ENCODE measurements at regions not wholly inside any gene's neighbourhood (a gene's known extent, or its start where the extent isn't known, plus 50 kb on each side); places are given as distances from the start of the nearest gene placed in this dataset.
"Not testable (repeated sequence)": the region's sequence is repeated elsewhere in the genome, so short reads cannot be mapped to it uniquely, and the experiment has no call there.

DNA sequence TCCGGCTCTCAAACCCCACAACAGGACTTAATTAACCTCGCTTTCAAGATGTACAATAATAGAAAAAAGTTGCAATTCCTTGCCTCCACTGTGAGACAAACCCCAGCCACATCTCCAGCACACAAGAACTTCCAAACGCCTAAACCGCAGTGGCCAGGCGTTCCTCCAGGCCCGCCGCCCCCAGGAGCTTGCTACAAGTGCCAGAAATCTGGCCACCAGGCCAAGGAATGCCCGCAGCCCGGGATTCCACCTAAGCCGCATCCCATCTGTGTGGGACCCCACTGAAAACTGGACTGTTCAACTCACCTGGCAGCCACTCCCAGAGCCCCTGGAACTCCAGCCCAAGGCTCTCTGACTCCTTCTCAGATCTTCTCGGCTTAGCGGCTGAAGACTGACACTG lies 262.5 kb downstream of the SMARCA2 start:
- DNase-seq: not testable (repeated sequence)

DNA sequence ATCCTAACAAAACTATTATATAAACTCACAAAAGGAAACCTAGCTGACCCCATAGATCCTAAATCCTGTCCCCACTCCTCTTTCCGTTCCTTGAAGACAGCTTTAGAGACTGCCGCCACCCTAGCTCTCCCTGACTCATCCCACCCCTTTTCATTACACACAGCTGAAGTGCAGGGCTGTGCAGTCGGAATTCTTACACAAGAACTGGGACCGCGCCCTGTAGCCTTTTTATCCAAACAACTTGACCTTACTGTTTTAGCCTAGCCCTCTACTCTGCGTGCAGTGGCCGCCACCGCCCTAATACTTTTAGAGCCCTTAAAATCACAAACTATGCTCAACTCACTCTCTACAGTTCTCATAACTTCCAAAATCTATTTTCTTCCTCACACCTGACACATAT lies 264.0 kb downstream of the SMARCA2 start:
- DNase-seq: not testable (repeated sequence)

DNA sequence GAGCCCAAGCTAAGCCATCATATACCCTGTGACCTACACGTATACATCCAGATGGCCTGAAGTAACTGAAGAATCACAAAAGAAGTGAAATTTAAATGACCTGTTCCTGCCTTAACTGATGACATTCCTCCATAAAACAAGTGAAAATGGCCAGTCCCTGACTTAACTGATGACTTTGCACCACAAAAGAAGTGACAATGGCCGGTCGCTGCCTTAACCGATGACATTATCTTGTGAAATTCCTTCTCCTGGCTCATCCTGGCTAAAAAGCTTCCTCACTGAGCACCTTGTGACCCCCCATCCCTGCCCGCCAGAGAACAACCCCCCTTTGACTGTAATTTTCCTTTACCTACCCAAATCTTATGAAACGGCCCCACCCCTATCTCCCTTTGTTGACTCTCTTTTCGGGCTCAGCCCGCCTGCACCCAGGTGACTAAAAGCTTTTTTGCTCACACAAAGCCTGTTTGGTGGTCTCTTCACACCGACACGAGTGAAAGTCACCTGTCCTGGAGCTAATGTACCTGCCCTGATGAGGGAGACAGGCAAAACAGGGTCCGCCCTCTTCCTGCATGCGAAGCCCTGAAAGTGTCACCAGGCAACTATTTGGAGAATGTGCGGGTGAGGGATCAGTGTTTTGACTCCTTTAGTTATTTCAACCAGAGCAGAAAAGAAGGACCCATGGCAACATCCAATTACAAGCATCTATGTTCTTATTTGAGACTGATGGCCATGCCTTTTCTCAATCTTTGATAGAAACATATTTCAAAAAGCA lies 266.1 kb downstream of the SMARCA2 start:
- no peak for DNase-seq

DNA sequence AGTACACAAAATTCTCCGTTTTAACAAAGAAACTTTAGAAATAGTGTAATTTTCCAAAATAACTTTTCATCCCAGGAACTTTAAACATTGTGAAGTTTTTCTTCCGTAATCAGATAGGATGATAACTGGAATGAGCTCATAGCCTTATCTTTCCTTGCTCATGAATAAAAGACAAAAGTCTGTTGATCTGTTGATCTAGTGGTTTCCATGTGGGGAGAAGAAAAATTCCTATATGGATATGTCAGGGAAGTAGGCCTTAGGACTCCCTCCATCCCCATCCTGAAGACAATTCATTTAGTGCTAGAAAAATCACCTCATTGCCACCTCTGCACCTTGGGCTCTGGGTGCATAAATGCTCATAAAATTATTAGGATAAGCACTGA lies 266.6 kb downstream of the SMARCA2 start:
- DNase-seq: no peak

DNA sequence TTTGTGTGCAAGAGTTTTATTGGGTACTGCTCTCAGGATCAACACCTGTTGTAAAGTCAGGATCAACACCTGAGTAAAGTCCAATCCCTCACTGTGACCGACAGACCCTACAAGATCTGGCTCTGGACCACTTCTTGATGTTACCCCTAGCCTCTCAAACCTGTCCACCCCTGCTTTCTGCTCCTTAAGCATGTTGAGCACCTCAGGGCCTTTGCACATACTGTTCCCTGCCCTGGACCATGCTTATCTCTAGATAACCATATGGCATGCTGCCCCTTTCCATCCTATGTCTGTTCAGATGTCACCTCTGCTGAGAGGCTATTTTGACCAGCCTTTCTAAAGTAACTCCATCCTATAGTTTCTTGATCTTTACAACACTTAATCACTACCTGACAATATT lies 269.6 kb downstream of the SMARCA2 start:
- no peak for DNase-seq

DNA sequence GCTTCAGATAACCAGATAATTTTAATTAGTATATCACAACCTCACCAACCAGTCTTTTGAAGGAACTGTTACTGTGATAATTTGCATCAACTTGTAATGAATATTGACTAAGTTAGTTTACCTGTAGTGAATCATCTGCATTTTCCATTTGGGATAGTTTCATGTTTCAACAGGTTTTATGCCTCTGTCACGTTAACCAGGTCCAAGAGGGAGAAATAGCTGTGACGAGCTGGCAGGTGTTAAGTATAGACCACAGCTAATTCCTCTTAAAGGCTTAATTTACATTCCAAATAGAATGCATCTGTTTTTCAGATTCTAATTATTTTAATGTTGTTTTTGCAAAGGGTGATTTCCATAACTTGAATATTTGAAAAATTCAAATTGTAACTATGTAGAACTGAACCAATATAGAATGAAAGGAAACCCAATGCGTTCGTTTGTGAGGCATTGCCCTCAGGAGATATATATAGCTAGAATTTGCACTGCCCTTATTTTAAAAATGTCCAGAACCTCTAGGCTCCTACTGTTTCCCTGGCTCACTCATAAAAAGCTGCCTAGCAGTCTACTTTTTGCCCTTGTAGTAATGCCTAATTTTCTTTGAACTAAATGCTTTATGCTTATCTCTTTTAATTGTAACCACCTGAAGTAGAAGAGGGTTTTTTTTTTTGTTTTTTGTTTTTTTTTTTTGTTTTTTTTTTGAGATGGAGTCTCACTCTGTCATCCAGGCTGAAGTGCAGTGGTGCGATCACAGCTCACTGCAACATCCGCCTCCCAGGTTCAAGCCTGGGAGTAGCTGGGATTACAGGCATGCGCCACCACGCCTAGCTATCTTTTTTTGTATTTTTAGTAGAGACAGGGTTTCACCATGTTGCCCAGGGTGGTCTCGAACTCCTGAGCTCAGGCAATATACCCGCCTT lies 270.5 kb downstream of the SMARCA2 start:
- no peak for DNase-seq

DNA sequence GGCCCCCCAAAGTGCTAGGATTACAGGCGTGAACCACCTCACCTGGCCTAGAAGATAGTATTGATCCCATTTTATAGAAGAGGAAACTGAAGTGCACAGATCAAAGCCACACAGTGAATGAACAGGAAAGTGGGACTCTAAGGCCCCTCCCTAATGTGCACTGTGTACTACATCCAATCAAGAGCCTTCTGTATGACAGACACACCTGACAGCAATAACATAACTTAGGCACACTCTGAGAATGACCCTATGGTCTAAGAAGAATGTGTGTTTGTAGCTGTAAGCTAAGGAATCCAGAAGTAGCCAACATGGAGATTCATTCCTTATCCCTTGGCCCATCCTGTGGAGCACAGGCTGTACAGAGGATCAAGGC lies 271.2 kb downstream of the SMARCA2 start:
- no peak for DNase-seq

DNA sequence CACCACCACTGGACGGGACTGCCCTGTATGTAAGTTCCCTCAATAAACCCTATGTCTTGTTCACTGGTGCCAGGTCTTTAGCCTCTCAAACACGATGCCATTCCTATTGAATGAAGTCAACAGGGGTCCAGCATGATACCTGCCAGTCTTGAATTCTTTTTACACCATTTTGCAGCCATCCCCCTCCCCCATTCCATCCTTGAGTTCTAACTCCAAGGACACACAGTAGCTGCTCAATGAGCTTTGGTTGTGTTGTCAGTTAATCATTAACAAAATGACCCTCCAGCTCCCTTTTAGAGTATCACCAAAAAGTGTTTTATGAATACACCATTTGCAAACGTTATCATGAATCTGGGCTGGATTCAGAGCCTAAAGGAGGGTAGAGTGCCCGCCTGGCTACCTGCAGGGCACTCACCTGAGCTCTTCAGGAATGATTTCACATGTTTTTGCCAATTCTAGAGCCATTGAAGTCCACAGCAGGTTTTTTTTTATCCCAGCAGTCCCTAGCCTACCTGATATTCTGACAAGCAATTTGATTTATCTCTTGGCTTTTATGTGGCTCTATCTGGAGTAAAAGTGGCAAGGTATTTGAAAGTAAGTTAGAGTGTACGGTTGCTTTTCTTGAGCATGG lies 271.8 kb downstream of the SMARCA2 start:
- no peak for DNase-seq

DNA sequence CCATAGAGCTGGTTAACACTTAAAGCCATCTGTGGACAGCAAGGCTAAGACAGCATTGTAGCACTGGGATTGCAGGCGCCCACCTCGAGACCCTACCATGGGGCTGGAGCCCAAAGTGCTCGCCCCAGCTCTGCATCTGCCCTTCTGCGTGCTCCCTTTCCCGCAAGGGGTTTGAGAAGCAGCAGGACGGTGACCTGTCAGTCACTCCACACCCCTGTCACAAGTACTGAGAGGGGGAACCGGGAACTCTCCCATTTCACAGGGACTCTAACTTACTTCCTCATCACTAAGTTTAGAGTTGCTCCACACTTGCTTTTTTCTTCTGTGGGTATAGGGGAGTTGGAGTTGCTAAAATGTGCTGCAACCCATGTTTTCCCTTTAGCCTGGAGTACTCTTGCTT lies 273.2 kb downstream of the SMARCA2 start:
- no peak for DNase-seq

DNA sequence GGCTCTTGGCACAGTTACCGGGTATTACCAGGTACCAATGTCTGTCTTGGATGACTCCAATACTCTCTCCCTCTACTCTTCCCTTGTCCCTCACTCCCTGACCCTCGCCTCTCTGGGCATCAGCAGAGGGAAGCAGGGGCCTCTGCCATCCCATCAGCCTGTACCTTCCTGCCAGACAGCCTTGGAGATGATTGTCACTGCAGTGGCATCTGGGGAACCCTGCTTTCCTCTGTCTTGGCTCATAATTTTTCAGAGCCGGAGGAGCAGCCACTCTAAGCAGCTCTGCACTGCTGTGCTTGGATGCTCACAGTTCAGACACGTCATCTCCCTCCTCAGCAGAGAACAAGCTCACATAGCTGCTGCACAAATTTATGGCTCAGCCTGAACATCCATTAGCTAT lies 274.1 kb downstream of the SMARCA2 start:
- no peak for DNase-seq

DNA sequence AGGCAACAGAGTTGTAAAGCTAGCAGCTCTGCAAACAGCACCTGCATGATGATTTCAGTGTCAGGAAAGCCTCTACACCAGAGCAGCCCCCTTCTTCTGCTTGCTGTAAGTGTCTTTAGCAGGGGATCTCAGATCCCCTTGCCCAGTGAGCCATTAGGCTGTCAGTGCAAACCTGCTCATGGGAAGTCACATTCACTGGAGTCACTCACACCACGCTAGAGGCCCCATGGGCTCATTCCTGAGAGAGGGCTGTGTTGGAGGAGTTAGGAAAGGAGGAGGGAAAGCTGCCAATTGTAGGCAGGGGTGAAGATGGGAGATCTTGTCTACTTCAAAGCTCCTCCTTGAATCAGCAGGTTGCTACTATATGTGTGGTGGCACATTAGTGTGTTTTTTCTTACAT lies 275.2 kb downstream of the SMARCA2 start:
- DNase-seq: no peak

DNA sequence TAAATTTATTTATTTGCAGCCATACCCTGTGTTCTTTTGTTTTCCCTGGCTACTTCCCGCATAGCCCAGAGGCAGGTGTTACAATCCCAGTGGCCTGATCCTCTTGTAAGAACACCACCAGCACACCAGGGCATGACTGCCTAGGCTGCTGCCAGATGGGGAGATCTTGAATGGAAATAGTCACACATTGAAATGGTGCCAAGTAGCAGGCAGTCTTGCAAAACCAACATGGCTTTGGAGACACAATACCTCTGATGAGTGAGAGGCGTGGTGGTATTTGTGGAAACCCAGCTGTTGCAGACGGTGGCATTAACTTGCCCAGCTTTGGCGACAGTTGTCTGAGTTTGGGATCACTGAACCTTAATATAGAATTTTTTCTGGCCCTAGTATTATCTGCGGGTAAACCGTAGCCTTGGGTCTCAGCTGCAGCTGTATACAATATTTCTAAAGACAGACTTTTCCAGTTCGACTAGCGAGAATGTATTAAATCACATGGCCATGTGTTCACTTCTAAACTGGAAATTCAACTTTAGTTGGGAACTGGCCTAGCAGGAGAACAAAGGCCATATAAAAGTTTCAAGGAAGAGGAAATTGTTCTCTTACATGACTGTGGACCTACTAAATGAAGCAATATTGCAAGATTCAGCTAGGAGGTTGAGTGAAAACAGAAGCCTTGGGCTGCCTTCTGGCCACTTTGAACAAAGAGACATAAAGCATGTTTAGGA lies 277.0 kb downstream of the SMARCA2 start:
- peak; percentile 34 to 67 (median 64) for DNase-seq

DNA sequence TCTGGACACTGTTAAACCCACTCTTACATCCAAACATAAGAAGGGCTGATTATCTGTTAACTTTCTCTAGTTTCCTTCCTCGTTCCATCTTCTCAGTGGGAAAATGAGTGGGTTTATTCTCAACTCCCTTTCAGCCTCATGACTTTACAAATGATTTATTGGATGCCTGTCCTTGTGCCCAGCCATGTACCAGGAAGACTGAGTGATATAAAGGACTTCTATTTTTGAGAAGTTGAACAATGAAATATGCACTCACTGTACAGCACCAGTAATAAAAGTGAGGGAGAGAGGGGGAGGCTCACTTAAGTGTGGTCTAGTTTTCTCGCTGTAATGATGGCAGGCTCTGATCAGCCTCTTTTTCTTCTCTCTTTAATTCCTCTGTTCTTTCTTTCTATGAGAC lies 277.6 kb downstream of the SMARCA2 start:
- DNase-seq: no peak

DNA sequence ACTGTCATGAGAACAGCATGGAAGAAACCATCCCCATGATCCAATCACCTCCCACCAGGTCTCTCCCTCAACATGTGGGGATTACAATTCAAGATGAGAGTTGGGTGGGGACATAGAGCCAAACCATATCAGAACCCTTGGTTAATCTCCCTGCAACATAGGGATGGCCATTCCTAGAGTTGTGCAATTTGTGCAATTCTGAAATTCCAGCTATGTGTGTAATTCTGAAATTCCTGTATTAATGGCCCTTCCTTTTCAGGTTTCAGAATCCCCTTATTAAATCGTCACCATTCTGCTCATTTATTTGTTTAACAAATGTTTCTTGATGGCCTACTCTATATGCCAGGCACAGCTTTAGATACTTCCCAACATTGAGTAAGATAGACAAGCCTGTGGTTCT lies 282.6 kb downstream of the SMARCA2 start:
- no peak for DNase-seq

DNA sequence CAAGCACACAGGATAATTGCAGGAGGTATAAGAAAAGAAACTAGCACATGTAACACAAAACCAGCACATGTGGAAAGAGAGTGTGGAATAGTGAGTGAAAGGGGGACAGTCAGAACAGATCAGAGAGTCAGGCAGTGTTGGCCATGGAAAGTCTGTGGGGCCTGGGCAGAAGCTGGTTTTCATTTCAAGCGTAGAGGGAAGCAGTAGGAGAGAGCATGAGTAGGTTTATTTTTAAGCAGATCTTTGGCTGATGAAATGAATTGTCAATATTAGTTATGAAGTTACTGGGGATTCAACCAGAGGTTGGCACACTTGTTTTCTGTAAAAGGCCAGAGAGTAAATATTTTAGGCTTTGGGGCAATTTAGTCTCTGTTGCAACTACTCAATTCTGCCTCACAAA lies 283.1 kb downstream of the SMARCA2 start:
- DNase-seq: no peak

DNA sequence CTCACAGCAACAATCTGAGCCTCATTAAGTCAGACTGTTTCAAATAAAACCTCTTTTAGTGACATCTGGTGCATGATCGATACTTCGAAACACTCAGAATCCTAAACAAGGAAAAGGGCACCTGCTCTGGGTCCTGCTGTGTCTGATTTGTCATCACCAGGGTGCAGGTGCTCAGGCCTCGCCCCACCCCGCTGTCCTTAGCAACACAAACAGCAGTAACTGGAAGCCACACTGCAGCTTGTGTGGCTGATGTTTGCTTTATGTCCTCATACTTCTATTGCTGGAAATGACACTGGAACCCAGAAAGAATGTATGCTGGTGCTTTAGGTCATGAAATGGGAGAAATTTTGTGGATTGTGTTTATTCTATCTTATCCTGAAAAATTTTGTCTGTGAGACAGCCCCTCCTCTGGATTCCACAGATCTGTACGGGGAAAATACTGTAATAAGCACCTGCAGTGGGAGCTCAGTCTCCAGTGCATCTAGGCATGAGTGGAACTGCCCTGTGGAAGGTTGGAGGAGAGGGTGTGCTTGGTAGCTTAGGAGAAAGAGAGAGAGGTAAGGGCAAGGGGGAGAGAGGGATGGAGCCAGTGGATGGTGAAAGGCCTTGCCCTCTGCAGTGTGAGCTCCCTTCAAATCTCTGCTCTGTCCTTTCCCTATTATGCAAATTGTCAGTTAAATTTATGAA lies 284.2 kb downstream of the SMARCA2 start:
- DNase-seq: no peak

DNA sequence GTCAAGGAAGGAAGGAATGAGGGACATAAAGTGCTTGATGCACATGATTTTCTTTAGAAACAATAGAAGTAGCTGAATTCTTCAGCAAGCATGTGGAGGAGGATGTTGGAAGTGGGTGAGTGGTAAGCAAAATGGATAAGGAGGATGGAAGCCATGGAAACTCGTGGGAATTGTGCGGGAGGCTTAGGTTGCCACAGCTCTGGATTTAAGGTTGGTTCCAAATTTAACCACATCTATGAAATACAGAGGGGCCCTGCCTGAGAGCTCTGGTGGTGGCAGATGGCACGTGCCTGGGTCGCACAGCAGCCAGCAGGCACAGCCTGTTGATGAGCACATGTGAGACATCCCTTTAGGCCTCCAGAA lies 284.7 kb downstream of the SMARCA2 start:
- DNase-seq: no peak

DNA sequence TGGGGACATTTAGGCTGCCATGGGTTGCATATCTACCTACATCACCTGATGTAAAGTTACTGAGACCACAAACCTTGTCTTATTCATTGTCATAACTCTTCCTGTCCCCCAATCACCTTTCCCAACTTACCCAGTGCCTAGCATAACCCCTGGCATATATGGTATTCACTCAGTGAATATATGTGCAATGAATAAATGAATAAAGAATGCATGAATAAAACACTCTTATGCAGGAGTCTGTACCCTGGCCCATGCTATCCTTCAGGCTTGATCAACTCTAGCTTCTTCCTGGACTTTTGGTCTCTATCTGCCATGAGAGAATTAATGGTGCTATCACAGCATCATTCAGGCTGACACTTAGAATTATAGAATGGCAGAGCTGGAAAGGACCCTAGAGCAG lies 285.2 kb downstream of the SMARCA2 start:
- DNase-seq: no peak

DNA sequence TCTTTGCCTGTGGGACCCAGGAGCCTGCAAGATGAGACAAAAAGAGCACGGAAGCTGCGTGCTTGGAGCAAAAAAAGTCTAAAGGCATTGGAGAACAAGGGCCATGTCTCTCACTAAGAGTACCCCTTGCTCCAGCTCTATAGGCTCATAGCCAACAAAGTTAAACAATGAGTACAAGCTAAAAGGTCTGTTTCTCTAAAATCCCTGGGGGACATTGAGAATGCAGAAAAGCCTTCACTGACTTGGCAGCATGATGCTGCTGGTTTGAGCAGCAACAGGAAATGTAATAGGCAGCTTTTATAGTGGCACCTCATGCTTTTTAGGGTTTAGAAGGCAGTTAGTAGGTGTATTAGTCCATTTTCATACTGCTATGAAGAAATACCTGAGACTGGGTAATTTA lies 287.5 kb downstream of the SMARCA2 start:
- no peak for DNase-seq

DNA sequence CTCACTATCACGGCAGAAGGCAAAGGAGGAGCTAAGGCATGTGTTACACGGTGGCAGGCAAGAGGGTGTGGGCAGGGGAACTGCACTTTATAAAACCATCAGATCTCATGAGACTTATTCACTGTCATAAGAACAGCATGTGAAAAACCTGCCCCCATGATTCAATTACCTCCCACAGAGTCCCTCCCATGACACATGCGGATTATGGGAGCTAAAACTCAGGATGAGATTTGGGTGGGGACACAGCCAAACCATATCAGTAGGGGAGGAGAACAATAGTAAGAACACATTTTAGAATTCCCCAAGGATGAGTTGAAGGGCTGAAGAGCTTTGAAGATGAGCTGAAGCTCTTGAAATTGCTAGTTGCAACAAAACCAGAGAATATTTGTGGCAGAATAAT lies 287.9 kb downstream of the SMARCA2 start:
- no peak for DNase-seq

DNA sequence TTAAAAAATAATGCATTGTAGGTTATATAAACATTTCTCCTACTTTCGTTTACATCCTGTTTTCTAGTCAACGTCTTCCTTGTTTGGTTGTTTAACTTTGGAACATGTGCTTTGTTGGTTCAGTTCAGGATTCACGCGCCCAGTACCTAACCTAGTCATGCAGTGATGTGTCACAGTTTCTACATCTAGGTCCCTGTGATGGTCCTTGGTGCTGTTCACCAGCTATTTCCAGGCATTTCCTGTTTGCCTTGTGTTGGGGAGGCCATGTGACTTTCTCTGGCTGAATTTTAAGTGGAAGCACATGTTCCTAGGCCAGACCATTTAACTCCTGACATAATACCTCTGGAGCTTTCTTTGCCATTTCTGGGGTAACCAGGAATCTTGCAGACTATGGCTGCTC lies 292.3 kb downstream of the SMARCA2 start:
- DNase-seq: no peak

DNA sequence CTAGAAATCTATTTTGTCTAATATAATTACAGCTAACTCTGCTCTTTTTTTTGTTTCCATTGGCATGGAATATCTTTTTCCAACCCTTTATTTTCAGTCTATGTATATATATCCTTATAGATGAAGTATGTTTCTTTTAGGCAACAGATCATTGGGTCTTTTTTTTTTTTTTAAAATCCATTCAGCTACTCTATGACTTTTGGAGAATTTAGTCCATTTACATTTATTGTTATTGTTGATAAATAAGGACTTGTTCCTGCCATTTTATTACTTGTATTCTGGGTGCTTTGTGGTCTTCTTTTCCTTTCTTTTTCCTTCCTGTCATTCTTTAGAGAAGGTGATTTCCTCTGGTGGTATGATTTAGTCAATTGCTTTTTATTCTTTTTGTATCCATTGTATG lies 296.8 kb downstream of the SMARCA2 start:
- no peak for DNase-seq
